Calu3 (cell line): ENCODE measurements at regions not wholly inside any gene's neighbourhood (a gene's known extent, or its start where the extent isn't known, plus 50 kb on each side); places are given as distances from the start of the nearest gene placed in this dataset.

Experiments
- BruUV-seq: library from RNA; stranded (reverse); fragments of 400-500 nt; replicated peaks from 2 replicates; lab custom pipeline; 2021; lab: Mats Ljungman, UMichigan
- CTCF ChIA-PET: fragments of 300-600 bp; sonication (Branson Sonifier 250); formaldehyde crosslinking; loops from one replicate; lab custom pipeline; 2022; ENCODE audit warnings: antibody characterized with exemption; lab: Charles Lee
- DNase-seq: peaks from one replicate; pipeline ENCODE4 v3.0.0; 2022
- H3K27ac Mint-ChIP-seq: one replicate; pipeline ENCODE4 v1.8.0; 2022; ENCODE audit warnings: mixed read lengths; ENCODE audit not compliant: unreplicated experiment
- H3K27me3 Mint-ChIP-seq: one replicate; pipeline ENCODE4 v1.8.0; 2022; ENCODE audit warnings: mixed read lengths; ENCODE audit not compliant: unreplicated experiment
- H3K36me3 Mint-ChIP-seq: one replicate; pipeline ENCODE4 v1.8.0; 2022; ENCODE audit warnings: mild to moderate bottlenecking, moderate library complexity, mixed read lengths; ENCODE audit not compliant: insufficient read depth, unreplicated experiment
- H3K4me1 Mint-ChIP-seq: one replicate; pipeline ENCODE4 v1.8.0; 2022; ENCODE audit warnings: mild to moderate bottlenecking, low read depth, mixed read lengths; ENCODE audit not compliant: unreplicated experiment
- H3K4me3 Mint-ChIP-seq: one replicate; pipeline ENCODE4 v1.8.0; 2022; ENCODE audit warnings: mild to moderate bottlenecking, low read depth, moderate library complexity, mixed read lengths; ENCODE audit not compliant: unreplicated experiment
- H3K9me3 Mint-ChIP-seq: one replicate; pipeline ENCODE4 v1.8.0; 2022; ENCODE audit warnings: low read depth, mixed read lengths; ENCODE audit not compliant: unreplicated experiment
- intact Hi-C: fragments of 100-400 bp; cut with micrococcal nuclease; formaldehyde crosslinking; loops from one replicate; pipeline ENCODE4 v1.10.0; 2022; ENCODE audit not compliant: unreplicated experiment
- TF ChIP-seq, protein P1 (sequence below): fragments of 200-600 bp; IDR thresholded peaks from one replicate; pipeline ENCODE4 v1.8.0; 2022; ENCODE audit warnings: antibody characterized with exemption; ENCODE audit not compliant: unreplicated experiment

DNA sequence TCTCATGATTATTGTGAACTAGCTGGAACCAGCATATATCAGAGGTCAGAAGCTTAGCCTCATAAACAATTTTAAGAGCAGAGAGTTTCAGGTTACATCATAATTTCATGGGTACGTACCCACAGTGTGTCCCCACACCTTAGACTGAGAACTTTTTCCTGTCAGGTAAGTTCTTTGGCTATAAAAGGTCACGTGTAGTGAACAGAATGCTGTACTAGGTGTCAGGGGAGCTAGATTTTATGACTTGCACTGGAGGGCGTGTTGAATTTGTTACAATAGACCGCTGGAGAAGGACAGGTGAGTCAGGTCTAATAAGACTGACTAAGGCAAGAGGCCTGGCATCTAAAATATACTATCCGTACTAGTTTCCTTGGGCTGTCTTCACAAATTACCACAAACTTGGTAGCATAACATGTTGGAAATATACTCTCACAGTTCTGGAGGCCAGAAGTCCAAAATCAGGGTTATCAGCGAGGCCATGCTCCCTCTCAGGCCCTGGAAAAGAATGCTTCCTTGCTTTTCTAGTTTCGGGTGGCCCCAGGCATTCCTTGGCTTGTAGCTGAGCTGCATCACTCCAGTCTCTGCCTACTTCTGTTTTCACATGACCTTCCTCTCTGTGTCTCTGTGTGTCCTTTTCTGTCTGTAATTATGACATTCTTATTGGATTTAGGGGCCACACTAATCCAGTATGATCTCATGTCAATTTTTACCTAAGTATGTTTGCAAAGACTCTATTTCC is 512.0 kb upstream of the NR3C2 start:
- Mint-ChIP-seq H3K4me3 (no peak overlapping the region), H3K36me3 (no peaks in the 10 kb centered on the region), H3K9me3 (no peaks in the 10 kb centered on the region), H3K27ac (no peak overlapping the region), H3K4me1 (peaks cover 18% of the 10 kb centered on the region), H3K27me3 (no peaks in the 10 kb centered on the region)
- CTCF ChIA-PET: no interaction called here
- TF ChIP-seq, protein P1, sequence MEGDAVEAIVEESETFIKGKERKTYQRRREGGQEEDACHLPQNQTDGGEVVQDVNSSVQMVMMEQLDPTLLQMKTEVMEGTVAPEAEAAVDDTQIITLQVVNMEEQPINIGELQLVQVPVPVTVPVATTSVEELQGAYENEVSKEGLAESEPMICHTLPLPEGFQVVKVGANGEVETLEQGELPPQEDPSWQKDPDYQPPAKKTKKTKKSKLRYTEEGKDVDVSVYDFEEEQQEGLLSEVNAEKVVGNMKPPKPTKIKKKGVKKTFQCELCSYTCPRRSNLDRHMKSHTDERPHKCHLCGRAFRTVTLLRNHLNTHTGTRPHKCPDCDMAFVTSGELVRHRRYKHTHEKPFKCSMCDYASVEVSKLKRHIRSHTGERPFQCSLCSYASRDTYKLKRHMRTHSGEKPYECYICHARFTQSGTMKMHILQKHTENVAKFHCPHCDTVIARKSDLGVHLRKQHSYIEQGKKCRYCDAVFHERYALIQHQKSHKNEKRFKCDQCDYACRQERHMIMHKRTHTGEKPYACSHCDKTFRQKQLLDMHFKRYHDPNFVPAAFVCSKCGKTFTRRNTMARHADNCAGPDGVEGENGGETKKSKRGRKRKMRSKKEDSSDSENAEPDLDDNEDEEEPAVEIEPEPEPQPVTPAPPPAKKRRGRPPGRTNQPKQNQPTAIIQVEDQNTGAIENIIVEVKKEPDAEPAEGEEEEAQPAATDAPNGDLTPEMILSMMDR: no peak
- intact Hi-C loops: no loop called here
- DNase-seq: no peak
- no TSS peak for BruUV-seq

DNA sequence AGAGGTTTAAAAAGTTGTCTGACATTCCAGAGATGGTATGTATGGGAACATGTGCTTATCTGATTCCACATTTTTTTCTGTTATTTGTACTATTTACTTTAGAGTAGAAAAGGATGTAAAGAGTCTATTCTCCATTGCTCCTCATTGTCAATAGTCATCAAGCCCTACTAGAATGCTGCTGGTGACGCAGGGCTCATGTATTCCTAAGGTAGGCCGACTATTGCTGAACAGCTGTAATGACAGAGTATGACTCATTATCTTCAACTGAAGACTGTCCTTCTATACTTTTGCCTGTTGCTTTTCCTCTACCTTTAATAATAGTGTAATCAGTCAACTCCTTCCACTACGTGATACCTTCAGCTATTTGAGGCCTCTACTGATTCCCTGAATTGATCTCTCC is 509.1 kb upstream of the NR3C2 start:
- Mint-ChIP-seq H3K27ac (no peak overlapping the region), H3K36me3 (no peaks in the 10 kb centered on the region), H3K9me3 (no peaks in the 10 kb centered on the region), H3K27me3 (no peaks in the 10 kb centered on the region), H3K4me3 (no peak overlapping the region), H3K4me1 (peaks cover 18% of the 10 kb centered on the region)
- BruUV-seq: no TSS peak
- CTCF ChIA-PET: interaction anchor here (1.0 kb wide), 1 partner anchor 10 kb away, joined by 3 read pairs; no protein-coding TSS in a partner anchor
- TF ChIP-seq, protein P1: no peak
- intact Hi-C loops: no loop called here
- no peak for DNase-seq

DNA sequence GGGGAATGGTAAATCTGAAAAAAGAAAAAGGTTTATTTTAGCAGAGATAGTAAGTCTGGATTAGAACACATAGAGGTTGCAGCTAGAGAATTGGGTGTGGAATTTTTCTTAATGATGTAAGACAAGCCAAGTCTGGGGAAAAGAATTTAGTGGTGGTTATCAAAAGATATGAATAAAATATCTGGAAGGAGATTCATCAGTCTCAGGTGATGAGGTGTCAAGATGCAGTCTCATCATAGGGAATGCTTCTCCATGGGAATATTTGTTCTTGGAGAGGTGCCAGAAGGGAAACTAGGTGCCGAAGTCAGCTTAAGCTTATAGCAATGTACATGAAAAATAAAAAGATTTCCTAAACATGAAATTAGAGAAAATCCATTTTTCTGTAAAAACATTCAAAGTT is 504.1 kb upstream of the NR3C2 start:
- no peak for DNase-seq
- Mint-ChIP-seq H3K9me3 (peaks cover 3% of the 10 kb centered on the region), H3K4me3 (no peak overlapping the region), H3K27ac (no peak overlapping the region), H3K36me3 (no peaks in the 10 kb centered on the region), H3K4me1 (no peaks in the 10 kb centered on the region), H3K27me3 (no peaks in the 10 kb centered on the region)
- intact Hi-C loops: no loop called here
- CTCF ChIA-PET: no interaction called here
- TF ChIP-seq, protein P1: no peak
- BruUV-seq: no TSS peak

DNA sequence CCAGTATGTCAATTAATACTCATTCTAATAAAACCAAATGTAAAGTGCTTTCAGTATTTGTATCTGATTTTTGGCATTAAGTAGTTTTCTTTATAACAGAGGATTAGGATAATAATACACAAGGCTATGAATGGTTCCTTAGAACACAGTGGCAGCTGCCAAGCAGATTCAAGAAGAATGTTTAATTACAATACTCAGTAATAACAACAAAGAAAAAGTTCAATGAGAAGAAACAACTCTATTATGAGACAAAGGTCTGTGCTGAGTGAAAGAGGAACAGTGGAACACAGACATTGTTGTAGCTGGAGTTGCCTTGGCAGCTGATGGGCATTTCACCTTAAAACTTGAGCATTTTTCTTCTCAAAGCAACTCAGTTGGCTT is 502.6 kb upstream of the NR3C2 start:
- Mint-ChIP-seq H3K27me3 (no peaks in the 10 kb centered on the region), H3K36me3 (no peaks in the 10 kb centered on the region), H3K27ac (no peak overlapping the region), H3K4me1 (no peaks in the 10 kb centered on the region), H3K9me3 (peaks cover 3% of the 10 kb centered on the region), H3K4me3 (no peak overlapping the region)
- DNase-seq: no peak
- no TSS peak for BruUV-seq
- intact Hi-C loops: no loop called here
- TF ChIP-seq, protein P1: no peak
- CTCF ChIA-PET: interaction anchor here (0.6 kb wide), 1 partner anchor 192 kb away, joined by 3 read pairs; no protein-coding TSS in a partner anchor
